Thoracic aorta (tissue), 2 donors: ENCODE measurements at regions not wholly inside any gene's neighbourhood (a gene's known extent, or its start where the extent isn't known, plus 50 kb on each side); places are given as distances from the start of the nearest gene placed in this dataset.

Experiments used
- ATAC-seq: fragments of 150-250 bp; one replicate; pipeline ENCODE4 v1.8.0; 2017; ENCODE audit warnings: low read depth; ENCODE audit not compliant: insufficient number of reproducible peaks, low FRiP score
- DNase-seq: peaks from one replicate; pipeline ENCODE4 v3.0.0-alpha.2; 2020; ENCODE audit warnings: low spot score
- H3K27ac ChIP-seq, 2 donors: fragments of 200-600 bp; sonication (generic); 1 replicate in 1 of 2; 2 replicates in 1 of 2; pipeline ENCODE4 v1.5.1; 2016; ENCODE audit warnings: mild to moderate bottlenecking in 2 of 2, moderate library complexity in 2 of 2
- H3K27me3 ChIP-seq: fragments of 200-600 bp; sonication (generic); replicated peaks from 2 replicates; pipeline ENCODE4 v1.6.0; 2016; ENCODE audit warnings: mild to moderate bottlenecking; ENCODE audit not compliant: insufficient read depth
- H3K36me3 ChIP-seq: fragments of 200-600 bp; sonication (generic); one replicate; pipeline ENCODE4 v1.5.1; 2016
- H3K4me1 ChIP-seq, 2 donors: fragments of 200-600 bp; sonication (generic); 1 replicate in 1 of 2; 2 replicates in 1 of 2; pipeline versions ENCODE4 v1.5.1 to v1.6.0; 2016; ENCODE audit warnings: low read depth in 2 of 2, mild to moderate bottlenecking in 1 of 2; ENCODE audit not compliant: control insufficient read depth in 1 of 2
- H3K4me3 ChIP-seq: fragments of 200-600 bp; sonication (generic); 2 replicates; pipeline ENCODE4 v1.5.1; 2016; ENCODE audit warnings: mild to moderate bottlenecking
- H3K9me3 ChIP-seq: fragments of 200-600 bp; sonication (generic); 2 replicates; pipeline ENCODE4 v1.5.1; 2016
- TF ChIP-seq, protein P1 (sequence below): fragments of 200-600 bp; sonication (generic); IDR thresholded peaks from one replicate; pipeline ENCODE4 v1.5.1; 2019; ENCODE audit warnings: antibody characterized with exemption

DNA sequence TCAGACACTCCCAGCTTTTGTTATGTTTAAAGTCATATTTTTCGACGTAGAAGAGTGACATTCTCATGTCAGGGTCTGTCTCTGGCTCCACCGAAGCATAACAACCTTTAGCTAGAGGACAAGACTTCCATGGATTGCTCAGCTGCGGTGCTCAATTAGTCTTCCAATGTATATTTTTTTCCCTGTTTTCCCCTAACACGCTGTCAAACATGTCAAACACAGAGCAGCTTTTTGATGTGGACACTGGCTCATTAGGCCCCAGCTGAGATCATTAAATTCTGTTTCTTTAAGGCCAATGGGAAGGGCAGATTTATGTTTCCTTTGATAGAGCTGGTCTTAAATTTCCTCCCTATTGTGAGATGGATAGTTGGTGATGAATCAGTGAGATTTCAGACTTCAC is 525.4 kb downstream of the PIK3C3 start:
- Histone ChIP-seq H3K27me3 (no peaks in the 10 kb centered on the region), H3K4me3 (no peak overlapping the region), H3K4me1 (no peaks in the 10 kb centered on the region), H3K9me3 (peaks cover under 1% of the 10 kb centered on the region), H3K36me3 (no peaks in the 10 kb centered on the region), H3K27ac (no peak overlapping the region)
- TF ChIP-seq, protein P1, sequence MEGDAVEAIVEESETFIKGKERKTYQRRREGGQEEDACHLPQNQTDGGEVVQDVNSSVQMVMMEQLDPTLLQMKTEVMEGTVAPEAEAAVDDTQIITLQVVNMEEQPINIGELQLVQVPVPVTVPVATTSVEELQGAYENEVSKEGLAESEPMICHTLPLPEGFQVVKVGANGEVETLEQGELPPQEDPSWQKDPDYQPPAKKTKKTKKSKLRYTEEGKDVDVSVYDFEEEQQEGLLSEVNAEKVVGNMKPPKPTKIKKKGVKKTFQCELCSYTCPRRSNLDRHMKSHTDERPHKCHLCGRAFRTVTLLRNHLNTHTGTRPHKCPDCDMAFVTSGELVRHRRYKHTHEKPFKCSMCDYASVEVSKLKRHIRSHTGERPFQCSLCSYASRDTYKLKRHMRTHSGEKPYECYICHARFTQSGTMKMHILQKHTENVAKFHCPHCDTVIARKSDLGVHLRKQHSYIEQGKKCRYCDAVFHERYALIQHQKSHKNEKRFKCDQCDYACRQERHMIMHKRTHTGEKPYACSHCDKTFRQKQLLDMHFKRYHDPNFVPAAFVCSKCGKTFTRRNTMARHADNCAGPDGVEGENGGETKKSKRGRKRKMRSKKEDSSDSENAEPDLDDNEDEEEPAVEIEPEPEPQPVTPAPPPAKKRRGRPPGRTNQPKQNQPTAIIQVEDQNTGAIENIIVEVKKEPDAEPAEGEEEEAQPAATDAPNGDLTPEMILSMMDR, result no peak
- no peak for DNase-seq
- no peak for ATAC-seq

DNA sequence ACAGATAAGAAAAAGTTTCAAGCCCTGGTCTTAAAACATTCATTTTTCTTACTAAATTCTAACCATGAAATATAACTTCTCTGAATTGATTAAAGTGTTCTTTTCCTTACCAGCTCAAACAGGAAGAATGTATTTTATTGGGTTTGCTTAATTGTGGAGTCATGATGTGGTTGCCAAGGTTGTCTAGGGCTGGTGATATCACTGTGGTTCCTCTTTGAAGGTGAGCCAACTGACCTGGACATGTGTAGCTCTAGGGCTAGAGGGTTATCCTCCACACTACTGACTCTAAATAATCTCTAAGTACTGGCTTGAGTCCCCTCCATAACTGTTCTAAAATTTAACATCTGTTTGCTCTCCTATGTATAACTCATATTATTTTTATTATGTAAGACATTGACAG is 529.6 kb downstream of the PIK3C3 start:
- Histone ChIP-seq H3K4me3 (no peak overlapping the region), H3K27me3 (no peaks in the 10 kb centered on the region), H3K36me3 (no peaks in the 10 kb centered on the region), H3K9me3 (peaks cover 5% of the 10 kb centered on the region), H3K4me1 (no peaks in the 10 kb centered on the region), H3K27ac (no peak overlapping the region)
- TF ChIP-seq, protein P1, result no peak
- DNase-seq, result no peak
- no peak for ATAC-seq

DNA sequence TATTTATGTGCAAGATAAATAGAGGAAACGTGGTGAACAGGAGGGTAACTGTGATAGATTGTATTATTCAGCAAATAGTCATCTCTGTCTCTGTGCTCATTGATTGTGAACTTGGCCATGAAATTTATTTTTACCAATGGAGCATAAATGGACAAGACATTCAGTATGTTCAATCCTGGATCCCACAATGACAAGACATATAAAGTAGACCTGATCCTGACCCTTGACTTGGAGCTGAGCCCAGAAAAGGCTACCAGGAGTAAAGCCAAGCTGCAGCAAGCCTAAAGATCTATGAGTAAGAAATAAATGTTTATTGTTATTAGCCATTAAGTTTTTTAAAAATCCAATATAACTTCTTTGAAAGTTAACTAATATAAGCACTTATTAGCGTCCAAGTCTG is 531.2 kb downstream of the PIK3C3 start:
- Histone ChIP-seq H3K9me3 (peaks cover 5% of the 10 kb centered on the region), H3K27ac (no peak overlapping the region), H3K27me3 (no peaks in the 10 kb centered on the region), H3K4me3 (no peak overlapping the region), H3K4me1 (no peaks in the 10 kb centered on the region), H3K36me3 (no peaks in the 10 kb centered on the region)
- TF ChIP-seq, protein P1, result no peak
- DNase-seq, result no peak
- no peak for ATAC-seq

DNA sequence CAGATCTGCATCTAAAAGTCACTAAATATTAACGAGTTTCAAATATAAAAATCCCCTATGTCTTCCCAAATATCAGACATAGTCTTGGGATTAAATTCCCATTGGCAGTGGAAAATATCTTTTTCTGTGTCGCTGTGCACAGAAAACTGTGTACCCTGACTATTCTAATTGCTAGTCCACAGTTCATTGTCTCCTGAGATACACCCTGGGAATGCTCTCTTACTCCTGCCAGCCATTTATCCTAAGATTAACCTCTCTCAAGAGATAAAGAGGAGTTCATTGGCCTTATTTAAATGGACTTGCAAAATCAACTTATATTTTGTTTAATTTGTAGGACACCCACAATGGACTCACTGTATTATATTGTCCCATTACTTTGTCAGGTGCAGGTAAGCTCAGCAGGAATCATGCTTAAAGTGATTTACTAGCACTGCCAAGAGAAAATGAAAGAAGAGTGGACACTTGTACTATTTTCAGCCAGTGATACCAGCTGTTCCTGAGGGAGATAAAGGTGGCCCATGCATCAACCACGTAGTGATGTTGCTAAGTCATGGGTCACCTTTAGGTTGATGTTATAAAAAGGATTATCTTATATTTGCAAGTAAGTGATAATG is 553.8 kb downstream of the PIK3C3 start:
- DNase-seq, result no peak
- no peak overlapping the region for H3K27ac ChIP-seq
- no peak overlapping the region for H3K4me3 ChIP-seq
- H3K4me1 ChIP-seq, result no peaks in the 10 kb centered on the region
- ATAC-seq, result no peak
- no peaks in the 10 kb centered on the region for H3K9me3 ChIP-seq
- TF ChIP-seq, protein P1, result no peak
- H3K27me3 ChIP-seq, result no peaks in the 10 kb centered on the region
- H3K36me3 ChIP-seq, result no peaks in the 10 kb centered on the region

DNA sequence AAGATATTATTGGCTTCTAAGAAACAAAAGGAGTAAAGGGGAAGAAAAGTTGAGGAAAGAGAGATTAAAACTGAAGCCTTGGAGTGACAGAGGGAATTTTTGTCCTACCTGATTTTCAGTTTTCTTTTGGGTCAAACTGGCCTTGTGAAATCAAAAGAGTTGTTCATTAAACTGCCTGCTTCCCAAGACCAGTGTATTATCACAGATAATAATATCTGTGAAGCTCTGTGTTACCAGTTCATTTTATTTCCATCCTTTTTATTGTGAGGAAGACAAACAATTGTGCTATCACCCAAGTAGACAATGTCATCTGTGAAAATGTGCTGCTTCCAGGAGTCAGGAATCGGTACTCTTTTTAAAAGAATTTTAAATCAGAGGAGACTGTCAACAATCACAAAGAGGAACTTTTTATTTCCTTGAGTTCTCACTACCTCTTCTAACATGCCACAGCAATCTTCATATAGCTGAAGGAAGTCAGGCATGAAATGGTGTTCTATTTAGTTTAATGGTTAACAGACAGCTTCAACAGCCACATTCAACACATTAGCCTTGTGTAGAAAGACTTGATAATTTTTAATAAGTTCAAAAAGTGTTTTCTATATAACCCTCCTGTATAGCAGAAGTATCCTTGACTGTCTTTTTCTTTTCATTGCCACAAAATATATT is 554.8 kb downstream of the PIK3C3 start:
- TF ChIP-seq, protein P1, result no peak
- ATAC-seq, result no peak
- Histone ChIP-seq H3K9me3 (no peaks in the 10 kb centered on the region), H3K4me3 (no peak overlapping the region), H3K36me3 (no peaks in the 10 kb centered on the region), H3K4me1 (no peaks in the 10 kb centered on the region), H3K27ac (no peak overlapping the region), H3K27me3 (no peaks in the 10 kb centered on the region)
- no peak for DNase-seq
